SH-SY5Y (cell line): ENCODE measurements at regions not wholly inside any gene's neighbourhood (a gene's known extent, or its start where the extent isn't known, plus 50 kb on each side); places are given as distances from the start of the nearest gene placed in this dataset.

ENCODE experiments used
- GATA2 ChIP-seq: IDR thresholded peaks from 2 replicates; pipeline ENCODE4 v1.6.1; 2011; ENCODE audit warnings: mild to moderate bottlenecking, low read depth, low read length
- GATA3 ChIP-seq: IDR thresholded peaks from 2 replicates; pipeline ENCODE4 v1.6.1; 2011; ENCODE audit warnings: low read depth, mild to moderate bottlenecking, low read length, moderate library complexity

DNA sequence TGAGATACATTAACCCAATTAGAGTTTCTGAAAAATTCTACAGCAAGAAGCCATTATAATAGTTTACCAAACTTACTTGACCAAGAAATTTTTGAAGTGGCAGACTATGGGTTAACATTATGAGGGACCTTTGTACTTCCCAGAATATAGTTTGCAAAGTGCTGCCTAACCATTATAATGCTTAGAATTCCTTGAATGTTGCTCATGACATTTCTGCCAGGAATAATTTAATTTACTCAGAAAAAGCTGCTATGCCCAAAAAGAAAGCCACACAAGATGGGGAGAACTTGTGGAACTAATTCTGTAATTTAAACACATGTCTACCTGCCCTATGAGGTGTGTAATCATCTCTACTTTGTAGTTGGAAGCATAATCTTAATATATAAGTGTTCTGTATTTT lies 58.1 kb upstream of the MYCBP2 start:
- TF ChIP-seq GATA2 (no peak), GATA3 (no peak)
